ENCODE measurements at regions not wholly inside any gene's neighbourhood (a gene's known extent, or its start where the extent isn't known, plus 50 kb on each side); places are given as distances from the start of the nearest gene placed in this dataset.
"Not testable (repeated sequence)": the region's sequence is repeated elsewhere in the genome, so short reads cannot be mapped to it uniquely, and the experiment has no call there.

DNA sequence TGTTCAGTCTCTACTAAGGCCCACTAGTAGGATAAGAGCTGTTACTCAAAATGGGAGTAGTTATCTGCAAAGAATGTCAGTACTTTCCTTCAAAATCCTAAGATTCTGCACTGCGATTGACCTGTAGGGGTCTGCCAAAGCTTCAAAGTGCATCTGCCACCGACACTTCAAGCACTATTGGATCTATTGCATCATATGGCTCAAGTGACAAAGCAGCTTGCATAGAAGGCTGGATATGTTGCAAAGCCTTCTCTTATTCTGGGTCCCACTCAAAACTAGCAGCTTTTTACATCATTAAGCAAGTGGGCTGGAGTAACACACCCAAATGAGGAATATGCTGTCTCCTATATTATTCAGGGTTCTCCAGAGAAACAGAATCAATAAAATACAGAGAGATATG lies 115.4 kb upstream of the EMCN start:
- Histone ChIP-seq H3K4me1 (no peaks in the 10 kb centered on the region), H3K27me3 (no peaks in the 10 kb centered on the region), H3K36me3 (no peaks in the 10 kb centered on the region), H3K9me3 (peaks cover 0 to 8% of the 10 kb centered on the region in 2 donors), H3K4me3 (no peak overlapping the region), H3K27ac (no peak overlapping the region)
- intact Hi-C loops (cut with DNase I), result no loop called here
- DNase-seq, result no peak
- TF ChIP-seq, protein P1, sequence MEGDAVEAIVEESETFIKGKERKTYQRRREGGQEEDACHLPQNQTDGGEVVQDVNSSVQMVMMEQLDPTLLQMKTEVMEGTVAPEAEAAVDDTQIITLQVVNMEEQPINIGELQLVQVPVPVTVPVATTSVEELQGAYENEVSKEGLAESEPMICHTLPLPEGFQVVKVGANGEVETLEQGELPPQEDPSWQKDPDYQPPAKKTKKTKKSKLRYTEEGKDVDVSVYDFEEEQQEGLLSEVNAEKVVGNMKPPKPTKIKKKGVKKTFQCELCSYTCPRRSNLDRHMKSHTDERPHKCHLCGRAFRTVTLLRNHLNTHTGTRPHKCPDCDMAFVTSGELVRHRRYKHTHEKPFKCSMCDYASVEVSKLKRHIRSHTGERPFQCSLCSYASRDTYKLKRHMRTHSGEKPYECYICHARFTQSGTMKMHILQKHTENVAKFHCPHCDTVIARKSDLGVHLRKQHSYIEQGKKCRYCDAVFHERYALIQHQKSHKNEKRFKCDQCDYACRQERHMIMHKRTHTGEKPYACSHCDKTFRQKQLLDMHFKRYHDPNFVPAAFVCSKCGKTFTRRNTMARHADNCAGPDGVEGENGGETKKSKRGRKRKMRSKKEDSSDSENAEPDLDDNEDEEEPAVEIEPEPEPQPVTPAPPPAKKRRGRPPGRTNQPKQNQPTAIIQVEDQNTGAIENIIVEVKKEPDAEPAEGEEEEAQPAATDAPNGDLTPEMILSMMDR (IDR thresholded peaks at IDR 0.05), result no peak
- no peak for ATAC-seq

DNA sequence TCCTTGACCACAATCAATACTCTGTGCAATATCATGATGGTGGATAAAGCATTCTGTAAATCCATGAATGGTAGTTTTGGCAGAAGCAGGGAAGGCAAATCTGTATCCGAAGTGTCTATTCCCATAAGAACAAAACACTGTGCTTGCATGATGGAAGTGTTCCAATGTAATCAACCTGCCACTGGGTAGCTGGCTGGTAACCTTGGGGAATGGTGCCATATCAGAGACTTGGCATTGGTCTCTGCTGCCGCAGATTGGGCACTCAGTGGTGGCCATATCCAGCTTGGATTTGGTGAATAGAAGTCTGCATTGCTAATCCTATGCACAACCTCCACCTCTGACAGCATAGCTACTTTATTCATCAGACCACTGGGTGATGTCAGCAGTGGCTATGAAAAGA lies 114.3 kb upstream of the EMCN start:
- no peaks in the 10 kb centered on the region for H3K9me3 ChIP-seq
- no peak overlapping the region for H3K27ac ChIP-seq
- intact Hi-C loops (cut with DNase I), result no loop called here
- H3K27me3 ChIP-seq, result no peaks in the 10 kb centered on the region
- ATAC-seq (no peak), DNase-seq (no peak)
- H3K4me3 ChIP-seq, result no peak overlapping the region
- TF ChIP-seq, protein P1 (IDR thresholded peaks at IDR 0.05), result no peak
- H3K4me1 ChIP-seq, result no peaks in the 10 kb centered on the region
- no peaks in the 10 kb centered on the region for H3K36me3 ChIP-seq

DNA sequence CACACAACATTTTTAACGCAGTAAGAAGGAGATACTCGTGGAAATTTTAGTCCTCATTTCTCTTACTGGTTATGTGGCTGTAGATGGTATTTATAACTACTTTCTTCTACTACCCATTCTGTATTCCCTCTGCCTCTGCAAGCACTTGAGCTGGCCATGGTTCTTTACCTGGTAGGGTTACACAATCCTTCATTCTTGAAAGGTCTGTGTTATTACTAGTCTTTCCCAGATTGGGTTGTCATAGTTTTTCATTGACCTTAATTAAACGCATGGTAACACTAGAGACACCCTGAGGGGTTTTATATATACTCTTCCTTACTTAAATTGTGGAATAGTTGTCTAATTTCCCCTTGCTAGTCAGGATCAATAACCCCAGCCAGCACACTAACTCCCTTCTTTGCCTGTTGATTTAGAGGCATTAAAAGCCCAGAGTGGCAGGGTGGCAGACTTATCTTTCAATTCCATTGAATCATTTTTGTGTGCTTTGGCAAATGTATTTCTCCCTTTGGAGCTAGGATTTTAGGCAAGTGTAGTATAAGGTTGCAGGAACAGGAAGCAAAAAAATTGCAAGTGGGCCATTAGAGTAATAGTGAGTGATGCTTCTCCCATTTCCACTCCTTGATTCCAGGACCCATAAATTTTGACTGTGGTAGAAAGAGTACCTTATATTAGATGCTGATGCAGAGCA lies 113.6 kb upstream of the EMCN start:
- H3K27ac ChIP-seq, result no peak overlapping the region
- H3K27me3 ChIP-seq, result no peaks in the 10 kb centered on the region
- ATAC-seq, result no peak
- no peaks in the 10 kb centered on the region for H3K4me1 ChIP-seq
- TF ChIP-seq, protein P1 (IDR thresholded peaks at IDR 0.05), result no peak
- no peak for DNase-seq
- intact Hi-C loops (cut with DNase I), result no loop called here
- H3K4me3 ChIP-seq, result no peak overlapping the region
- H3K9me3 ChIP-seq, result no peaks in the 10 kb centered on the region
- H3K36me3 ChIP-seq, result no peaks in the 10 kb centered on the region

DNA sequence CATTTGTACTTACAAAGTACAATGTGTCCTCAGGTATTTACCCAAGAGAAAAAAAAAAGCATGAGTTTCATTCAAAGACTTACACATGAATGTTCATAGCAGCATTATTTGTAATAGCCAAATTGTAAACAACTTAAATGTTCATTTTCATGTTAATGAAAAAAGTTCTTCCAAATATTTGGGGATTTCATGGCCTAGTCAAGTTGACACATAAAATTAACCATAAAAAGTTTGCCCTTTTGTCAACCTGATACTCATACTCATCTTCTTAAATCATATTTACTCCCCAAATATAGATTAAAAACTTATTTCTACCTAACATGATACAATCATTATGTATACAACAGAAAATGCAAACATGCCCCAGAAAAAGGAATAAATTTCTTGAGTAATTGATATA lies 112.5 kb upstream of the EMCN start:
- Histone ChIP-seq H3K9me3 (peaks cover 0 to 8% of the 10 kb centered on the region in 2 donors), H3K4me3 (no peak overlapping the region), H3K27me3 (no peaks in the 10 kb centered on the region), H3K4me1 (no peaks in the 10 kb centered on the region), H3K36me3 (no peaks in the 10 kb centered on the region), H3K27ac (no peak overlapping the region)
- TF ChIP-seq, protein P1 (IDR thresholded peaks at IDR 0.05), result no peak
- no peak for DNase-seq
- intact Hi-C loops (cut with DNase I), result no loop called here
- no peak for ATAC-seq

DNA sequence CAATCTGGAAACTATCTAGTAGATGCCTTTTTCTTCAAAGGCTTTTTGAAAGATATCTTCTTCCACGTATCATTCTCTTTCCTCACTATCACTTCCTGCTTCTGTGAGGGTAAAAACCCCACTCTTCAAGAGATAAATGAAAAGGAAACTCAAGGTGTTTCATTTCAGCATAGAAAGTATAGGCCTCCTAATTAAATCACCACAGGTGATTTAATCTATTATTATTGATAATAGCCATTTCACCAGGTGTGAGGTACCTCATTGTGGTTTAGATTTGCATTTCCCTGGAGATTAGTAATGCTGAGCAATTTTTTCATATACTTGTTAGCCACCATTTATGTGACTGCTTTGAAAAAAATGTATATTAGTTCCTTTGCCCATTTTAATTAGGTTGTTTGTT lies 92.0 kb upstream of the EMCN start:
- Histone ChIP-seq H3K4me3 (no peak overlapping the region), H3K9me3 (no peaks in the 10 kb centered on the region), H3K4me1 (no peaks in the 10 kb centered on the region), H3K27ac (no peak overlapping the region), H3K36me3 (no peaks in the 10 kb centered on the region), H3K27me3 (no peaks in the 10 kb centered on the region)
- TF ChIP-seq, protein P1 (IDR thresholded peaks at IDR 0.05), result no peak
- ATAC-seq (no peak), DNase-seq (no peak)
- intact Hi-C loops (cut with DNase I), result no loop called here

DNA sequence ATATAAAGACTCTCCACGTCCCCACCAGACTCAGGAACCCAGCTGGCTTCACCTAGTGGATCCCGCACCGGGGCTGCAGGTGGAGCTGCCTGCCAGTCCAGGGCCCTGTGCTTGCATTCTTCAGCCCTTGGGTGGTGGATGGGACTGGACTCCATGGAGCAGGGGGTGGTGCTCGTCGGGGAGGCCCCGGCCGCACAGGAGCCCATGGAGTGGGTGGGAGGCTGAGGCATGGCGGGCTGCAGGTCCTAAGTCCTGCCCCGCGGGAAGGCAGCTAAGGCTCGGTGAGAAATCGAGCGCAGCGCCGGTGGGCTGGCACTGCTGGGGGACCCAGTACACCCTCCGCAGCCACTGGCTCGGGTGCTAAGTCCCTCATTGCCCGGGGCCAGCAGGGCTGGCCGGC lies 90.8 kb upstream of the EMCN start:
- intact Hi-C loops (cut with DNase I); H3K4me3 ChIP-seq; H3K9me3 ChIP-seq; H3K36me3 ChIP-seq; H3K27ac ChIP-seq; ATAC-seq; H3K4me1 ChIP-seq; H3K27me3 ChIP-seq: not testable (repeated sequence)
- peak in 1 of 4 donors; percentile 57 for DNase-seq

Data from left lung (tissue), 4 donors.